ENCODE measurements at regions not wholly inside any gene's neighbourhood (a gene's known extent, or its start where the extent isn't known, plus 50 kb on each side); places are given as distances from the start of the nearest gene placed in this dataset.
"Not testable (repeated sequence)": the region's sequence is repeated elsewhere in the genome, so short reads cannot be mapped to it uniquely, and the experiment has no call there.

DNA sequence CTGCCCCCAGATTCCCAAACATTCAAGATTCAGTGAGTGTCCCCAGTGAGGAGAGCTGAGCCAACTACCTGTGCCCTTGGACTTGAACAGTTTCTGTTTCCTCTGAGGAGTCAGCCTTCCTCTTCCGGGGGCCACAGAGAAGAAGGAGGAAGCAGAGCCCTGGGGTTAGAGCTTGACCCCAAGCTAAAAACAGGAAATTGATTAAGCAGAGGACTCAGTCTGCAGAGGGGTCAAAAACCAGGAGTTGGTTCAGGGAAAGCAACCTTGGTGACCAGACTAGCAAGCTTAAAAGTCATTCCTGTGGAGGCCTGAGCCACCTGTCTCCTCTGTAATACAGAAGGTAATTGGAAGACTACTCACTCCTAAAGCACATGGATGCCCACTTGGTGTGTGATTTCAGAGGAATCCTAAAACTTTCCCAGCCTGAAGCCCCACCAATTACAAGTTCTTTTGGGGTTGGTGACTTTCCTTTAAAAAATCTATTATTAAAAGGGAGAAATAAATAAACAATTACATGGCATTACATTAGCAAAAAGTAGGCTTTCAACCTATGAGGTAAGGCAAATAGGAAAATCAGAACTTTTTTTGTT lies 64.2 kb upstream of the SELENOP start:
- H3K36me3 ChIP-seq (ENCODE audit: control insufficient read depth, insufficient read depth, low read length), result no peaks in the 10 kb centered on the region
- no peaks in the 10 kb centered on the region; the same call in 1 of the 2 replicates for H3K27me3 ChIP-seq (replicated peaks; ENCODE audit: control insufficient read depth, insufficient read depth, low read length)
- TF ChIP-seq, protein P1, sequence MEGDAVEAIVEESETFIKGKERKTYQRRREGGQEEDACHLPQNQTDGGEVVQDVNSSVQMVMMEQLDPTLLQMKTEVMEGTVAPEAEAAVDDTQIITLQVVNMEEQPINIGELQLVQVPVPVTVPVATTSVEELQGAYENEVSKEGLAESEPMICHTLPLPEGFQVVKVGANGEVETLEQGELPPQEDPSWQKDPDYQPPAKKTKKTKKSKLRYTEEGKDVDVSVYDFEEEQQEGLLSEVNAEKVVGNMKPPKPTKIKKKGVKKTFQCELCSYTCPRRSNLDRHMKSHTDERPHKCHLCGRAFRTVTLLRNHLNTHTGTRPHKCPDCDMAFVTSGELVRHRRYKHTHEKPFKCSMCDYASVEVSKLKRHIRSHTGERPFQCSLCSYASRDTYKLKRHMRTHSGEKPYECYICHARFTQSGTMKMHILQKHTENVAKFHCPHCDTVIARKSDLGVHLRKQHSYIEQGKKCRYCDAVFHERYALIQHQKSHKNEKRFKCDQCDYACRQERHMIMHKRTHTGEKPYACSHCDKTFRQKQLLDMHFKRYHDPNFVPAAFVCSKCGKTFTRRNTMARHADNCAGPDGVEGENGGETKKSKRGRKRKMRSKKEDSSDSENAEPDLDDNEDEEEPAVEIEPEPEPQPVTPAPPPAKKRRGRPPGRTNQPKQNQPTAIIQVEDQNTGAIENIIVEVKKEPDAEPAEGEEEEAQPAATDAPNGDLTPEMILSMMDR (IDR thresholded peaks at IDR 0.05; ENCODE audit: insufficient read depth, low read length, poor library complexity, severe bottlenecking), result no peak
- DNase-seq (ENCODE audit: extremely low read depth, insufficient read length), result no peak
- H3K4me3 ChIP-seq (replicated peaks; ENCODE audit: low read depth, low read length), result no peak overlapping the region

DNA sequence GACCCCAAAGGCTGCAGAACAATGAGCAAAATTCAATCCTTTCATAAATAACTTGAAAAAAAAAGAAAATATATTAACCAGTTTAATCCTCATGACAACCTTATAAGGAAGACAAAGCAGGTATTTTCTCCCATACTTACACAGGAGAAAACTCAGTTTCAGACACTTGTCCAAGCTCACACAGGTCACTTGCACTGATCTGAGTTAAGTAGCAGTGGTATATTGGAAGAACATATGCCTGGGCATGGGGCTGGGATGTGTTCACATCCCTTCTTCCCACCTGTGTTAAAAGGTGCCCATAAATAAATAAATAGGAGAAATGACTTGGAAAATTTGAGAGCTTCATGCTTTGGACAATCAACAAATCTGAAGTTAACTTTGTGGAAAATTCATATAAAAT lies 63.5 kb upstream of the SELENOP start:
- H3K27me3 ChIP-seq (replicated peaks; ENCODE audit: control insufficient read depth, insufficient read depth, low read length), result no peaks in the 10 kb centered on the region; the same call in 1 of the 2 replicates

DNA sequence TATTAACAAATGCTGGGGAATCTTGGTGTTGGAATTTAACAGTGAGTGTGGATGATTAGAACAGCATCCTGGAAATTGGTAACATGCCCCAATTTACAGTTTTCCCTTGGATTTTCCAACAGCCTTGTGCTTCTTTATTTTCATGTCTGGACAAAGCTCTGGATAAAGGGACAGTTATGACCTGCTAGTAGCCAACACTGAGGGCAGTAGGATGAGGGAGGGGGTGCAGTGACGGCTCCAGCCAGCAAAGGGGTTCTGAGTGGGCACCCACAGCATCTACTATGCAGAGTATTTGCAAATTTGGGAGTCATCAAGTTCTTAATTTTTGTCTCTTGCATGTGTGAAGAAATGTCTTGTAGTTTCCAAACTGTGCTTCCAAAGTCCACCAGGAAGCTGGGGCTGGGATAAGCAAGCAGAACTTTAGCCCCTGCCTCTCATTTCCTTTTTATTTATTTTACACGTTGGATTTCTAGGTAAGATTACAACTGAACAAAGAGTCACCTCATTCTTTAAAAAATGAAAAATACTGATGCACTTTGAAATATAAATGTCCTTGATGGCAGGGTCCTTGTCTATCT lies 63.0 kb upstream of the SELENOP start:
- Histone ChIP-seq H3K36me3 (ENCODE audit: control insufficient read depth, insufficient read depth, low read length) (no peaks in the 10 kb centered on the region), H3K27me3 (replicated peaks; ENCODE audit: control insufficient read depth, insufficient read depth, low read length) (no peaks in the 10 kb centered on the region; the same call in 1 of the 2 replicates), H3K4me3 (replicated peaks; ENCODE audit: low read depth, low read length) (no peak overlapping the region)
- DNase-seq (ENCODE audit: extremely low read depth, insufficient read length), result no peak
- TF ChIP-seq, protein P1 (IDR thresholded peaks at IDR 0.05; ENCODE audit: insufficient read depth, low read length, poor library complexity, severe bottlenecking), result no peak

More for the DNA sequence above, 63.5 kb upstream of the SELENOP start:
- TF ChIP-seq, protein P1 (IDR thresholded peaks at IDR 0.05; ENCODE audit: insufficient read depth, low read length, poor library complexity, severe bottlenecking), result no peak
- DNase-seq (ENCODE audit: extremely low read depth, insufficient read length), result no peak
- H3K36me3 ChIP-seq (ENCODE audit: control insufficient read depth, insufficient read depth, low read length), result no peaks in the 10 kb centered on the region
- no peak overlapping the region for H3K4me3 ChIP-seq (replicated peaks; ENCODE audit: low read depth, low read length)

DNA sequence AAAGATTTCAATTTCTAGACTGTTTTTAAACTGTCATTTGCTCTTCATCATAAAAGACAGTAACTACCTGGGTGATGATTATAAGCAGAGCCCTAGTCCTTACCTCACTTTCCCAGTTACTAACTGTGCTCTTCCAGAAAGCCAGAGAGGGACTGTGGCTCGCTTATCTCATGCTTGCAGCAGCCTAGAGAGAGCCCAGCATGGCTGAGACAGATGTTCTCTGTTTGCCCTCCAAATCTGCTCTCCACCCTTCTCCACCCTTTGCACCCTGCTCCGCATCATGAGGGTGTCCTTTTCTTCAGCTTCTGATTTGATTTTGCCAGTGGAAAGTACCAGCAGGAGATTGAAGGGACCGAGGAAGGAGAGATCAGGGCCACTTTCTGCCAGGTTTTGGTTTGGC lies 61.2 kb upstream of the SELENOP start:
- Histone ChIP-seq H3K4me3 (replicated peaks; ENCODE audit: low read depth, low read length) (no peak overlapping the region), H3K27me3 (replicated peaks; ENCODE audit: control insufficient read depth, insufficient read depth, low read length) (no peaks in the 10 kb centered on the region; the same call in 1 of the 2 replicates)

DNA sequence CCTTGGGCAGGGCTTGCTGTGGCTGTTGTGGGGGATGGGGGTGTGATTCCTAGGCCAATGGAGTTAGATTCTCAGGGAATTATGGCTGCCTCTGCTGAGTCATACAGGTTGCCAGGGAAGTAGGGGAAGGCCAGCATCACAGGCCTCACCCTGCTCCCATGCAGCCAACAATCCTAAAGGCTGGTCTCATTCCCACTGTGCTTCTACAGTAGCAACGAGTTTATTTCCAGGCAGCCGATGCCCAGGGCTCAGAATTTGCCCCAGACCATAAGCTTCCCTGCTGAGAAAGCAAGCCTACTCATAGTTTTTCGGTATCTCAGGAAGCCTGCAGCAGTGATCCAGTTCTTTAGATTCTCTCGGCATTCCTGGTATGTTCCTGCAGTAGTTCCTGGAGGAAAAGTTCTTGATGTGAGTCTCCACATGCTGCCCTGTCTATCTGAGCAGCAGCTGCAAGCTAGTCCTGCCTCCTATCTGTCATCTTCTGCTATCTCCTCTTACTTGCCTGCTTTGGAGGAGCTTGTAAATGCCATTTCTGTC lies 59.3 kb upstream of the SELENOP start:
- TF ChIP-seq, protein P1 (IDR thresholded peaks at IDR 0.05; ENCODE audit: insufficient read depth, low read length, poor library complexity, severe bottlenecking), result no peak
- Histone ChIP-seq H3K4me3 (replicated peaks; ENCODE audit: low read depth, low read length) (no peak overlapping the region), H3K27me3 (replicated peaks; ENCODE audit: control insufficient read depth, insufficient read depth, low read length) (no peaks in the 10 kb centered on the region), H3K36me3 (ENCODE audit: control insufficient read depth, insufficient read depth, low read length) (no peaks in the 10 kb centered on the region)
- DNase-seq (ENCODE audit: extremely low read depth, insufficient read length), result no peak

More for the DNA sequence above, 61.2 kb upstream of the SELENOP start:
- TF ChIP-seq, protein P1 (IDR thresholded peaks at IDR 0.05; ENCODE audit: insufficient read depth, low read length, poor library complexity, severe bottlenecking), result no peak
- no peaks in the 10 kb centered on the region for H3K36me3 ChIP-seq (ENCODE audit: control insufficient read depth, insufficient read depth, low read length)
- no peak for DNase-seq (ENCODE audit: extremely low read depth, insufficient read length)

DNA sequence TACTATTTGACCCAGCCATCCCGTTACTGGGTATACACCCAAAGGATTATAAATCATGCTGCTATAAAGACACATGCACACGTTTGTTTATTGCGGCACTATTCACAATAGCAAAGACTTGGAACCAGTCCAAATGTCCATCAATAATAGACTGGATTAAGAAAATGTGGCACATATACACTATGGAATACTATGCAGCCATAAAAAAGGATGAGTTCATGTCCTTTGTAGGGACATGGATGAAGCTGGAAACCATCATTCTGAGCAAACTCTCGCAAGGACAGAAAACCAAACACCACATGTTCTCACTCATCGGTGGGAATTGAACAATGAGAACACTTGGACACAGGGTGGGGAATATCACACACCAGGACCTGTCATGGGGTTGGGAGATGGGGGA lies 56.7 kb upstream of the SELENOP start:
- H3K4me3 ChIP-seq (replicated peaks; ENCODE audit: low read depth, low read length); H3K27me3 ChIP-seq (replicated peaks; ENCODE audit: control insufficient read depth, insufficient read depth, low read length); H3K36me3 ChIP-seq (ENCODE audit: control insufficient read depth, insufficient read depth, low read length); DNase-seq (ENCODE audit: extremely low read depth, insufficient read length): not testable (repeated sequence)

DNA sequence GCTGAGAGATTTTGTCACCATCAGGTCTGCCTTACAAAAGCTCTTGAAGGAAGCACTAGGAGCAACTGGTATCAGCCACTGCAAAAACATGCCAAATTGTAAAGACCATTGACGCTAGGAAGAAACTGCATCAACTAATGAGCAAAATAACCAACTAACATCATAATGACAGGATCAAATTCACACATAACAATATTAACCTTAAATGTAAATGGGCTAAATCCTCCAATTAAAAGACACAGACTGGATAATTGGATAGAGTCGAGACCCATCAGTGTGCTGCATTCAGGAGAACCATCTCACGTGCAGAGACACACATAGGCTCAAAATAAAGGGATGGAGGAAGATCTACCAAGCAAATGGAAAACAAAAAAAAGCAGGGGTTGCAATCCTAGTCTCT lies 53.1 kb upstream of the SELENOP start:
- H3K36me3 ChIP-seq (ENCODE audit: control insufficient read depth, insufficient read depth, low read length); DNase-seq (ENCODE audit: extremely low read depth, insufficient read length); H3K27me3 ChIP-seq (replicated peaks; ENCODE audit: control insufficient read depth, insufficient read depth, low read length); H3K4me3 ChIP-seq (replicated peaks; ENCODE audit: low read depth, low read length): not testable (repeated sequence)

Measured in GM06990 (cell line).